Activated CD4-positive, alpha-beta T cell treated with anti-CD3 and anti-CD28 coated beads, Interleukin-10, Interleukin-2, amounts not matched to agents 100 ng/mL and 50 ng/mL, durations not matched to agents 16 hours and 8 hours (primary cell): ENCODE measurements at regions not wholly inside any gene's neighbourhood (a gene's known extent, or its start where the extent isn't known, plus 50 kb on each side); places are given as distances from the start of the nearest gene placed in this dataset.

Experiments
- DNase-seq: peaks from one replicate; pipeline ENCODE4 v3.0.0-alpha.2; 2020

- no peak for DNase-seq
These were observed 1043.2 kb downstream of the BRINP3 start for GRCh38 chr1:189434461-189434860.

- no peak for DNase-seq
These were observed 1042.3 kb downstream of the BRINP3 start for GRCh38 chr1:189435398-189435797.

- no peak for DNase-seq
These were observed 1038.9 kb downstream of the BRINP3 start for GRCh38 chr1:189438808-189439207.

- no peak for DNase-seq
These were observed 1014.5 kb downstream of the BRINP3 start for GRCh38 chr1:189463166-189463565.

- DNase-seq, result no peak
These were observed 980.9 kb downstream of the BRINP3 start for GRCh38 chr1:189496768-189497167.

GRCh38 chr1:189499736-189500135 lies 977.9 kb downstream of the BRINP3 start:
- no peak for DNase-seq

GRCh38 chr1:189500778-189501177 lies 976.9 kb downstream of the BRINP3 start:
- no peak for DNase-seq

- DNase-seq, result no peak
These were observed 966.8 kb downstream of the BRINP3 start for GRCh38 chr1:189510827-189511226.

- no peak for DNase-seq
These were observed 964.6 kb downstream of the BRINP3 start for GRCh38 chr1:189513091-189513490.

GRCh38 chr1:189522441-189522840 lies 955.2 kb downstream of the BRINP3 start:
- no peak for DNase-seq

- DNase-seq, result no peak
These were observed 953.2 kb downstream of the BRINP3 start for GRCh38 chr1:189524501-189524900.

GRCh38 chr1:189530162-189530561 lies 947.5 kb downstream of the BRINP3 start:
- DNase-seq, result no peak

GRCh38 chr1:189538271-189538670 lies 939.4 kb downstream of the BRINP3 start:
- no peak for DNase-seq

GRCh38 chr1:189550498-189550897 lies 927.2 kb downstream of the BRINP3 start:
- DNase-seq, result no peak

GRCh38 chr1:189563784-189564183 lies 913.9 kb downstream of the BRINP3 start:
- DNase-seq, result no peak

GRCh38 chr1:189567890-189568289 lies 909.8 kb downstream of the BRINP3 start:
- DNase-seq, result no peak

- DNase-seq, result no peak
These were observed 881.5 kb downstream of the BRINP3 start for GRCh38 chr1:189596197-189596596.

- no peak for DNase-seq
These were observed 880.6 kb downstream of the BRINP3 start for GRCh38 chr1:189597083-189597482.

GRCh38 chr1:189605226-189605625 lies 872.4 kb downstream of the BRINP3 start:
- DNase-seq, result no peak

GRCh38 chr1:189606047-189606446 lies 871.6 kb downstream of the BRINP3 start:
- no peak for DNase-seq

- DNase-seq, result no peak
These were observed 870.7 kb downstream of the BRINP3 start for GRCh38 chr1:189606795-189607476.

GRCh38 chr1:189607477-189608096 lies 870.1 kb downstream of the BRINP3 start:
- DNase-seq, result no peak

GRCh38 chr1:189609167-189609566 lies 868.5 kb downstream of the BRINP3 start:
- no peak for DNase-seq

- DNase-seq, result no peak
These were observed 860.8 kb downstream of the BRINP3 start for GRCh38 chr1:189616893-189617292.
